ENCODE measurements at regions not wholly inside any gene's neighbourhood (a gene's known extent, or its start where the extent isn't known, plus 50 kb on each side); places are given as distances from the start of the nearest gene placed in this dataset.
A peak's percentile ranks its signal among the peaks of the same experiment; 100 is the strongest.

DNA sequence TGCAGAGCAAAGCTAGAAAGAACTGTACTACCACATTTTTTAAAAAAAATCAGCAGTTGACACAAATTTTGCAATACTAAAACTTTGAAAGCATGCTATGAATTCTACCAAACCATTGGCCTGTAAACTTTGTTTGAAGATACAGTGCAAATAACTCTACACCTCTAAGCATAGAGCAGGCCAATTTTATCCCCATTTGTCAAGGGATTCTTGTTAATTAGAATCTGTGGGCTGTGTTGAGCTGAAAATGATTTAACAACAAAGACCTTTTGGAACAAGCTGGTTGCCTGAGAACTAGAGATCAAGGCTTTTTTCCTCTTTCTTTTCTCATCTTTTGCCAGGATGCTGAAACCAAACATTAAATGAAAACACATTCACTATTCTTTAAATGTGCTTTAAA lies 886.0 kb upstream of the CDH2 start:
- DNase-seq: no peak
- H3K9me3 ChIP-seq (ENCODE audit: insufficient read depth, low read length, severe bottlenecking): no peaks in the 10 kb centered on the region
- H3K4me2 ChIP-seq (ENCODE audit: insufficient read depth, low read length): no peak overlapping the region
- no peak overlapping the region for H3K27ac ChIP-seq (ENCODE audit: low read length)
- no peaks in the 10 kb centered on the region for H3K79me2 ChIP-seq (ENCODE audit: insufficient read depth, low read length)
- ATAC-seq (ENCODE audit: insufficient read depth, low read depth): no peak
- TF ChIP-seq, protein P1, sequence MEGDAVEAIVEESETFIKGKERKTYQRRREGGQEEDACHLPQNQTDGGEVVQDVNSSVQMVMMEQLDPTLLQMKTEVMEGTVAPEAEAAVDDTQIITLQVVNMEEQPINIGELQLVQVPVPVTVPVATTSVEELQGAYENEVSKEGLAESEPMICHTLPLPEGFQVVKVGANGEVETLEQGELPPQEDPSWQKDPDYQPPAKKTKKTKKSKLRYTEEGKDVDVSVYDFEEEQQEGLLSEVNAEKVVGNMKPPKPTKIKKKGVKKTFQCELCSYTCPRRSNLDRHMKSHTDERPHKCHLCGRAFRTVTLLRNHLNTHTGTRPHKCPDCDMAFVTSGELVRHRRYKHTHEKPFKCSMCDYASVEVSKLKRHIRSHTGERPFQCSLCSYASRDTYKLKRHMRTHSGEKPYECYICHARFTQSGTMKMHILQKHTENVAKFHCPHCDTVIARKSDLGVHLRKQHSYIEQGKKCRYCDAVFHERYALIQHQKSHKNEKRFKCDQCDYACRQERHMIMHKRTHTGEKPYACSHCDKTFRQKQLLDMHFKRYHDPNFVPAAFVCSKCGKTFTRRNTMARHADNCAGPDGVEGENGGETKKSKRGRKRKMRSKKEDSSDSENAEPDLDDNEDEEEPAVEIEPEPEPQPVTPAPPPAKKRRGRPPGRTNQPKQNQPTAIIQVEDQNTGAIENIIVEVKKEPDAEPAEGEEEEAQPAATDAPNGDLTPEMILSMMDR (IDR thresholded peaks at IDR 0.05; ENCODE audit: borderline replicate concordance, extremely low read depth, low read length, poor library complexity, severe bottlenecking): no peak
- TF ChIP-seq EZH2 (IDR thresholded peaks at IDR 0.05; ENCODE audit: borderline replicate concordance, low read depth, low read length, severe bottlenecking): no peak
- no peaks in the 10 kb centered on the region for H3K27me3 ChIP-seq (ENCODE audit: insufficient read depth, low read length, poor library complexity)
- H2AFZ ChIP-seq (ENCODE audit: low read depth, low read length): no peak overlapping the region
- H3K36me3 ChIP-seq (ENCODE audit: insufficient read depth, low read length): no peaks in the 10 kb centered on the region
- no peaks in the 10 kb centered on the region for H4K20me1 ChIP-seq (ENCODE audit: insufficient read depth, low read length)
- H3K9ac ChIP-seq (ENCODE audit: low read depth, low read length): no peak overlapping the region
- no peak overlapping the region for H3K4me3 ChIP-seq (ENCODE audit: low read depth in 1 of 2, low read length in 2 of 2)
- H3K4me1 ChIP-seq (ENCODE audit: insufficient read depth, low read length): no peaks in the 10 kb centered on the region

DNA sequence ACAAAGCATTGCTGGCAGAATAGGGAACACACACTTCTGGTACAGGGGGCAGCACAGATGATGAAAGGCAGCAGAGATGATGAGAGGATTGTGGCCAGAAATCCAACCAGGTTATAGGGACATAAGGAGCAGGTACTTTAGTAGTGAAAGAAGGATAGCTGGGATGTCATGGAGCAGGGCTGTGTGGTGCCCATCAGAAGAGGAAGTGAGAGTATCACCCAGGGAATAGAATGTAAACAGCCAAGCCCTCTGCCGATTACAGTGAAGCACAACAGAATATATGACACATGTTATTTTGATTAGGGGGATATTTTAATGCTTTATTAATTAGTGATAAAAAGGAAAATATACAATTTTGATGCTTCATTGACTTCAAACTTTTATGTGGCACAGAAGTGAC lies 883.4 kb upstream of the CDH2 start:
- Histone ChIP-seq H3K27ac (ENCODE audit: low read length) (no peak overlapping the region), H3K4me3 (ENCODE audit: low read depth in 1 of 2, low read length in 2 of 2) (no peak overlapping the region), H3K36me3 (ENCODE audit: insufficient read depth, low read length) (no peaks in the 10 kb centered on the region), H3K4me1 (ENCODE audit: insufficient read depth, low read length) (no peaks in the 10 kb centered on the region), H2AFZ (ENCODE audit: low read depth, low read length) (no peak overlapping the region), H3K9me3 (ENCODE audit: insufficient read depth, low read length, severe bottlenecking) (no peaks in the 10 kb centered on the region), H4K20me1 (ENCODE audit: insufficient read depth, low read length) (no peaks in the 10 kb centered on the region), H3K79me2 (ENCODE audit: insufficient read depth, low read length) (no peaks in the 10 kb centered on the region), H3K4me2 (ENCODE audit: insufficient read depth, low read length) (no peak overlapping the region), H3K27me3 (ENCODE audit: insufficient read depth, low read length, poor library complexity) (no peaks in the 10 kb centered on the region), H3K9ac (ENCODE audit: low read depth, low read length) (no peak overlapping the region)
- ATAC-seq (ENCODE audit: insufficient read depth, low read depth) (no peak), DNase-seq (no peak)
- TF ChIP-seq, protein P1 (IDR thresholded peaks at IDR 0.05; ENCODE audit: borderline replicate concordance, extremely low read depth, low read length, poor library complexity, severe bottlenecking): no peak
- no peak for TF ChIP-seq EZH2 (IDR thresholded peaks at IDR 0.05; ENCODE audit: borderline replicate concordance, low read depth, low read length, severe bottlenecking)

DNA sequence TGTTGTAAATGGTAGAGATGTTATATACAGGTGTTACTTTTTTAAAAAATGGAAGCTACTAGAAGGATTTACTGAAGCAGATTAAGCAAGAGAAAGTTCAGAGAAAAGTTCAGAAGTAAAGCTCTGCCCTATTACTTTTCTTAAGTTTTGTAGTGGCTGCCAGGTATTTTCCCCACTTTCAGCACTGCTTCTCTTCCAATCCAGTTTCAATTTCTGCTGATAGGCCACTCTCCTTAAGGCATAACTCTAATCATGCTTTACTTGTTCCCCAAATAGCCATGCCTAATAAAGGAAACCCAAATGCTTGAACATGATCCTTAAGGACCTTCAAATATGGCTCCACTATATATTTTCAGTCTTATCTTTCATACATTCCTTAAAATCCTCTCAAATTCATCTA lies 880.8 kb upstream of the CDH2 start:
- ATAC-seq (ENCODE audit: insufficient read depth, low read depth) (no peak), DNase-seq (no peak)
- Histone ChIP-seq H3K27me3 (ENCODE audit: insufficient read depth, low read length, poor library complexity) (no peaks in the 10 kb centered on the region), H3K36me3 (ENCODE audit: insufficient read depth, low read length) (no peaks in the 10 kb centered on the region), H3K9ac (ENCODE audit: low read depth, low read length) (no peak overlapping the region), H3K4me3 (ENCODE audit: low read depth in 1 of 2, low read length in 2 of 2) (no peak overlapping the region), H3K9me3 (ENCODE audit: insufficient read depth, low read length, severe bottlenecking) (no peaks in the 10 kb centered on the region), H3K4me1 (ENCODE audit: insufficient read depth, low read length) (no peaks in the 10 kb centered on the region), H3K27ac (ENCODE audit: low read length) (no peak overlapping the region), H4K20me1 (ENCODE audit: insufficient read depth, low read length) (no peaks in the 10 kb centered on the region), H3K4me2 (ENCODE audit: insufficient read depth, low read length) (no peak overlapping the region), H3K79me2 (ENCODE audit: insufficient read depth, low read length) (no peaks in the 10 kb centered on the region), H2AFZ (ENCODE audit: low read depth, low read length) (peak overlapping the region; percentile 32; the same call in 1 of the 2 replicates)
- TF ChIP-seq, protein P1 (IDR thresholded peaks at IDR 0.05; ENCODE audit: borderline replicate concordance, extremely low read depth, low read length, poor library complexity, severe bottlenecking): no peak
- no peak for TF ChIP-seq EZH2 (IDR thresholded peaks at IDR 0.05; ENCODE audit: borderline replicate concordance, low read depth, low read length, severe bottlenecking)

DNA sequence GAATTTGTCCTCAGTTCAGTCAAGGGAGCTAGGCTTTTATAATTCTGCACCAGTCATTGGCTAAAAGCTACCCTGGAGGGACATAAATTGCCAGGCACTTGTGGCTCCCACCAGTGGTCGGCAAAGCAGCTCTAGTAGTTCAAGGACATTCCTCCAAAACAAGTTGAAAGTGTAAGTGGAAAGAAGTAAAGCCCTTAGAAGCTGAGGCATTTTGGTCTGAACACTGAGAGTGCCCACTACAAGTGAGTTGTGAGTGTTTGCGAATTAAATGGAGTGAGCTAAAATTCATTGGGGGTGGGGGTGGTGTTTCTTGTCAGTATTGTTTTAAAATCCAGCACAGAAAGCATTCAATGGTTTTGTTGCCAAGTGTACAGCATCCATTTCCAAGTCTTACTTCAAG lies 879.9 kb upstream of the CDH2 start:
- DNase-seq: no peak
- H3K79me2 ChIP-seq (ENCODE audit: insufficient read depth, low read length): no peaks in the 10 kb centered on the region
- H3K4me2 ChIP-seq (ENCODE audit: insufficient read depth, low read length): no peak overlapping the region
- H3K4me1 ChIP-seq (ENCODE audit: insufficient read depth, low read length): no peaks in the 10 kb centered on the region
- H3K36me3 ChIP-seq (ENCODE audit: insufficient read depth, low read length): no peaks in the 10 kb centered on the region
- no peaks in the 10 kb centered on the region for H3K9me3 ChIP-seq (ENCODE audit: insufficient read depth, low read length, severe bottlenecking)
- TF ChIP-seq, protein P1 (IDR thresholded peaks at IDR 0.05; ENCODE audit: borderline replicate concordance, extremely low read depth, low read length, poor library complexity, severe bottlenecking): no peak
- TF ChIP-seq EZH2 (IDR thresholded peaks at IDR 0.05; ENCODE audit: borderline replicate concordance, low read depth, low read length, severe bottlenecking): no peak
- H2AFZ ChIP-seq (ENCODE audit: low read depth, low read length): no peak overlapping the region
- no peak for ATAC-seq (ENCODE audit: insufficient read depth, low read depth)
- H3K27ac ChIP-seq (ENCODE audit: low read length): no peak overlapping the region
- H3K27me3 ChIP-seq (ENCODE audit: insufficient read depth, low read length, poor library complexity): no peaks in the 10 kb centered on the region
- H4K20me1 ChIP-seq (ENCODE audit: insufficient read depth, low read length): no peaks in the 10 kb centered on the region
- H3K4me3 ChIP-seq (ENCODE audit: low read depth in 1 of 2, low read length in 2 of 2): no peak overlapping the region
- no peak overlapping the region for H3K9ac ChIP-seq (ENCODE audit: low read depth, low read length)
